ENCODE measurements at regions not wholly inside any gene's neighbourhood (a gene's known extent, or its start where the extent isn't known, plus 50 kb on each side); places are given as distances from the start of the nearest gene placed in this dataset.

DNA sequence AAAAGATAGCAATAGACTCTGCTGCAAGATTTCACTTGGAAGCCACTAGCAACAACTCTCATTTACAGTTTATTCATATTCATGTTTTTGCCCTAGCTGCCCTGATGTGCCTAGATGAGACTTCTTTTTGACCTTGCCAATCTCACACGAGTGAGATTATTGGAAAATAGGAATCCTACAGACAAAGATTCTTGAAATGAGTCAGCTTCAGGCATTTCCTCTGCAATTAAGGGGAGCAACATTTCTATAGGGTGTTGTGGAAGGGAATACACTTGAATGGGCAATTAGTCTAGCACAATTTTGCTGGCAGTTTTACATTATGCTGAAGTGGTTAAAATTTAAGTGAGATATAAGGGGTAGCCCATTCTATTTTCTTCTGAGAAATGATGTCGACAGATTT is 217.0 kb upstream of the FAT4 start:
- H3K9me3 ChIP-seq (replicated peaks; ENCODE audit: control insufficient read depth, insufficient read depth, low read length): no peaks in the 10 kb centered on the region
- H3K27me3 ChIP-seq (replicated peaks in 1 of 2; ENCODE audit: control insufficient read depth in 2 of 2, insufficient read depth in 2 of 2, low read length in 1 of 2): no peaks in the 10 kb centered on the region
- no TSS peak for BruUV-seq (replicated peaks)
- no peaks in the 10 kb centered on the region for H4K20me1 ChIP-seq (ENCODE audit: control insufficient read depth, insufficient read depth)
- RAD21 ChIA-PET (ENCODE audit: unreplicated experiment): no interaction called here
- 0% methylated on average over 2 of the region's 2 CpGs for WGBS (ENCODE audit: insufficient coverage, insufficient replicate concordance, low lambda C conversion rate, missing lambda C conversion rate)
- H3K36me3 ChIP-seq (ENCODE audit: control insufficient read depth in 2 of 2, insufficient read depth in 2 of 2, low read length in 1 of 2): no peaks in the 10 kb centered on the region
- H3K9ac ChIP-seq (ENCODE audit: control insufficient read depth, insufficient read depth, low read length): no peak overlapping the region
- in situ Hi-C loops (cut with MboI): no loop called here
- H3K4me2 ChIP-seq (ENCODE audit: control insufficient read depth, insufficient read depth): no peak overlapping the region
- DNase-seq (ENCODE audit: low read depth, low spot score) (no peak), ATAC-seq (no peak), FAIRE-seq (no peak)
- H3K4me3 ChIP-seq: no peak overlapping the region
- SMC1A ChIA-PET (ENCODE audit: uncharacterized antibody, unreplicated experiment): no interaction called here
- TF ChIP-seq NFXL1 (IDR thresholded peaks at IDR 0.05; ENCODE audit: borderline replicate concordance) (no peak), KAT2A (conservative IDR thresholded peaks at IDR 0.05; ENCODE audit: control insufficient read depth, low read depth, low read length) (no peak), ZNF622 (IDR thresholded peaks at IDR 0.05) (no peak), ATF7 (IDR thresholded peaks at IDR 0.05; ENCODE audit: low read depth) (no peak), BRCA1 (IDR thresholded peaks at IDR 0.05; ENCODE audit: low read depth, low read length) (no peak), PML (IDR thresholded peaks at IDR 0.05; ENCODE audit: low read length) (no peak), SRF (IDR thresholded peaks at IDR 0.05; ENCODE audit: low read depth in 2 of 2, low read length in 2 of 2) (no peak), CBX3 (IDR thresholded peaks at IDR 0.05; ENCODE audit: borderline replicate concordance, low read depth) (no peak), STAT3 (IDR thresholded peaks at IDR 0.05; ENCODE audit: low read depth, low read length) (no peak), MXI1 (IDR thresholded peaks at IDR 0.05; ENCODE audit: low read depth, low read length) (no peak)
- TF ChIP-seq, protein P1, sequence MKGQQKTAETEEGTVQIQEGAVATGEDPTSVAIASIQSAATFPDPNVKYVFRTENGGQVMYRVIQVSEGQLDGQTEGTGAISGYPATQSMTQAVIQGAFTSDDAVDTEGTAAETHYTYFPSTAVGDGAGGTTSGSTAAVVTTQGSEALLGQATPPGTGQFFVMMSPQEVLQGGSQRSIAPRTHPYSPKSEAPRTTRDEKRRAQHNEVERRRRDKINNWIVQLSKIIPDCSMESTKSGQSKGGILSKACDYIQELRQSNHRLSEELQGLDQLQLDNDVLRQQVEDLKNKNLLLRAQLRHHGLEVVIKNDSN (IDR thresholded peaks at IDR 0.05; ENCODE audit: borderline replicate concordance, extremely low read length, insufficient read depth, low read depth, low read length): no peak
- TF ChIP-seq, protein P2, sequence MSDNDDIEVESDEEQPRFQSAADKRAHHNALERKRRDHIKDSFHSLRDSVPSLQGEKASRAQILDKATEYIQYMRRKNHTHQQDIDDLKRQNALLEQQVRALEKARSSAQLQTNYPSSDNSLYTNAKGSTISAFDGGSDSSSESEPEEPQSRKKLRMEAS (IDR thresholded peaks at IDR 0.05; ENCODE audit: low read depth, low read length): no peak
- no peaks in the 10 kb centered on the region for H3K4me1 ChIP-seq (ENCODE audit: control insufficient read depth, insufficient read depth, low read length)
- intact Hi-C loops (cut with micrococcal nuclease; ENCODE audit: unreplicated experiment): no loop called here
- POLR2A ChIA-PET: no interaction called here
- CTCF ChIA-PET: no interaction called here
- H2AFZ ChIP-seq (ENCODE audit: control insufficient read depth, low read depth, low read length): no peak overlapping the region
- no peaks in the 10 kb centered on the region for H3K79me2 ChIP-seq (ENCODE audit: control insufficient read depth, insufficient read depth, low read length)
- no peak overlapping the region for H3K27ac ChIP-seq (ENCODE audit: control insufficient read depth, insufficient read depth)

All from GM12878 (cell line).